ENCODE measurements at regions not wholly inside any gene's neighbourhood (a gene's known extent, or its start where the extent isn't known, plus 50 kb on each side); places are given as distances from the start of the nearest gene placed in this dataset.

GRCh38 chr3:135632556-135633065, 332.9 kb upstream of the PPP2R3A start:
- Histone ChIP-seq H3K79me2 (ENCODE audit: control insufficient read depth, insufficient read depth, low read length) (no peaks in the 10 kb centered on the region), H3K9me3 (replicated peaks; ENCODE audit: control insufficient read depth, insufficient read depth, low read depth, low read length) (no peaks in the 10 kb centered on the region), H3K9ac (ENCODE audit: insufficient read depth in 1 of 2, low read depth in 2 of 2, low read length in 2 of 2) (no peak overlapping the region), H4K20me1 (replicated peaks; ENCODE audit: control insufficient read depth, insufficient read depth, low read length) (no peaks in the 10 kb centered on the region), H3K27me3 (ENCODE audit: control insufficient read depth in 2 of 2, insufficient read depth in 2 of 2, low read length in 2 of 2) (no peaks in the 10 kb centered on the region; a peak in 1 of 5 replicates), H3K4me3 (no peak overlapping the region), H3K27ac (ENCODE audit: extremely low read depth, low read depth, low read length) (no peak overlapping the region), H2AFZ (ENCODE audit: low read depth, low read length) (no peak overlapping the region), H3K4me1 (replicated peaks in 1 of 2; ENCODE audit: control insufficient read depth in 2 of 2, insufficient read depth in 2 of 2, low read length in 2 of 2) (no peaks in the 10 kb centered on the region), H3K36me3 (ENCODE audit: control insufficient read depth, insufficient read depth, low read length) (no peaks in the 10 kb centered on the region), H3K9me1 (ENCODE audit: control insufficient read depth, insufficient read depth, low read length) (no peaks in the 10 kb centered on the region), H3K4me2 (ENCODE audit: insufficient read depth, low read length) (no peak overlapping the region)
- intact Hi-C loops (cut with micrococcal nuclease) (no loop called here), in situ Hi-C loops (cut with MboI) (no loop called here)
- WGBS (ENCODE audit: insufficient coverage, low coverage, missing lambda C conversion rate): 20% methylated on average over 2 of the region's 2 CpGs
- TF ChIP-seq SFPQ (IDR thresholded peaks at IDR 0.05; ENCODE audit: low read depth, low read length) (no peak), KAT8 (IDR thresholded peaks at IDR 0.05; ENCODE audit: low read depth) (no peak), ZNF316 (IDR thresholded peaks at IDR 0.05) (no peak), CSDE1 (IDR thresholded peaks at IDR 0.05) (no peak), ETV6 (IDR thresholded peaks at IDR 0.05; ENCODE audit: borderline replicate concordance in 1 of 2, low read depth in 2 of 2, low read length in 1 of 2) (no peak), ETV6 (CRISPR knock-in tag; IDR thresholded peaks at IDR 0.05; ENCODE audit: borderline replicate concordance) (no peak)
- CTCF ChIA-PET (ENCODE audit: low intra/inter-chr PET ratio): no interaction called here
- POLR2A ChIA-PET: interaction anchor here (0.6 kb wide), 1 partner anchor 125 kb away, joined by 3 read pairs; no protein-coding TSS in a partner anchor
- no peak for ATAC-seq
- FAIRE-seq: no peak
- no peak for DNase-seq (ENCODE audit: extremely low read depth in 1 of 4, low spot score in 3 of 4)
- no TSS peak for BruUV-seq (replicated peaks)

All from K562 (cell line).